H1 (cell line): ENCODE measurements at regions not wholly inside any gene's neighbourhood (a gene's known extent, or its start where the extent isn't known, plus 50 kb on each side); places are given as distances from the start of the nearest gene placed in this dataset.

Experiments
- CTCF ChIA-PET: fragments of 300-600 bp; sonication (Branson Sonifier 250); formaldehyde crosslinking; loops from one replicate; lab custom pipeline; 2021; ENCODE audit not compliant: partially characterized antibody; lab: Charles Lee
- POLR2A ChIA-PET: fragments of 300-600 bp; sonication (Branson Sonifier 250); formaldehyde crosslinking; loops from one replicate; lab custom pipeline; 2021; ENCODE audit warnings: inconsistent platforms; ENCODE audit not compliant: partially characterized antibody; lab: Charles Lee
- DNase-seq, 2 experiments: peaks; one replicate each; pipeline versions ENCODE4 v3.0.0 to v3.0.0-alpha.2; 2010 to 2022; ENCODE audit warnings: low spot score in 2 of 2, low read depth in 1 of 2, mixed read lengths in 1 of 2
- FAIRE-seq: peaks from 2 replicates; lab custom pipeline; 2011; peaks lifted over from hg19 to GRCh38; lab: Jason Lieb, UNC
- H2AFZ ChIP-seq: 2 replicates; pipeline ENCODE4 v1.8.1; 2012; ENCODE audit warnings: low read length, inconsistent platforms
- H2AK5ac ChIP-seq: 2 replicates; pipeline ENCODE4 v1.6.1; 2013; ENCODE audit warnings: low read depth, low read length
- H2BK120ac ChIP-seq: replicated peaks from 2 replicates; pipeline ENCODE3; 2013; ENCODE audit warnings: low read depth, low read length, inconsistent platforms
- H2BK12ac ChIP-seq: 2 replicates; pipeline ENCODE4 v1.6.1; 2013; ENCODE audit warnings: low read depth, low read length
- H2BK15ac ChIP-seq: 2 replicates; pipeline ENCODE4 v1.6.1; 2013; ENCODE audit warnings: low read length
- H2BK20ac ChIP-seq: 2 replicates; pipeline ENCODE4 v1.6.1; 2013; ENCODE audit warnings: low read length
- H2BK5ac ChIP-seq: 2 replicates; pipeline ENCODE4 v1.6.1; 2013; ENCODE audit warnings: low read depth, low read length
- H3K14ac ChIP-seq: 2 replicates; pipeline ENCODE4 v1.6.1; 2013; ENCODE audit warnings: inconsistent platforms; ENCODE audit not compliant: insufficient read length
- H3K18ac ChIP-seq: 2 replicates; pipeline ENCODE4 v1.6.1; 2013; ENCODE audit warnings: low read length; ENCODE audit errors: extremely low read depth
- H3K23ac ChIP-seq: 2 replicates; pipeline ENCODE4 v1.6.1; 2013; ENCODE audit warnings: inconsistent platforms; ENCODE audit not compliant: insufficient read length
- H3K23me2 ChIP-seq: 2 replicates; pipeline ENCODE4 v1.6.1; 2013; ENCODE audit warnings: low read depth, low read length
- H3K27ac ChIP-seq: 2 replicates; pipeline ENCODE4 v1.6.1; 2011; ENCODE audit warnings: low read depth, low read length, inconsistent platforms
- H3K27me3 ChIP-seq, 4 experiments: replicated peaks in 1 of 4; 1 replicate in 1 of 4; 2 replicates in 3 of 4; pipeline versions ENCODE4 v1.6.1 to v1.8.1; 2011 to 2013; ENCODE audit warnings: low read length in 3 of 4, mild to moderate bottlenecking in 3 of 4, inconsistent platforms in 2 of 4, mixed read lengths in 2 of 4, moderate library complexity in 1 of 4; ENCODE audit not compliant: control insufficient read depth in 3 of 4, insufficient read depth in 3 of 4; ENCODE audit errors: extremely low read depth in 1 of 4
- H3K36me3 ChIP-seq, 4 experiments: 2 replicates each; pipeline versions ENCODE4 v1.6.1 to v1.8.1; 2011 to 2013; ENCODE audit warnings: mild to moderate bottlenecking in 4 of 4, low read length in 3 of 4, moderate library complexity in 2 of 4, control low read depth in 1 of 4, inconsistent platforms in 1 of 4; ENCODE audit not compliant: insufficient read depth in 4 of 4, control insufficient read depth in 2 of 4
- H3K4ac ChIP-seq: replicated peaks from 2 replicates; pipeline ENCODE3; 2013; ENCODE audit warnings: low read length, low read depth, mixed read lengths, inconsistent platforms; ENCODE audit not compliant: insufficient read length
- H3K4me1 ChIP-seq, 4 experiments: replicated peaks in 1 of 4; 1 replicate in 1 of 4; 2 replicates in 3 of 4; pipeline versions ENCODE4 v1.6.1 to v1.8.1; 2011 to 2013; ENCODE audit warnings: low read length in 3 of 4, inconsistent platforms in 2 of 4, mixed read lengths in 1 of 4; ENCODE audit not compliant: insufficient read depth in 4 of 4, control insufficient read depth in 3 of 4
- H3K4me2 ChIP-seq, 2 experiments: 2 replicates each; pipeline versions ENCODE4 v1.6.1 to v1.8.1; 2011 to 2013; ENCODE audit warnings: low read depth in 2 of 2, low read length in 2 of 2, control low read depth in 1 of 2, inconsistent platforms in 1 of 2, mild to moderate bottlenecking in 1 of 2; ENCODE audit not compliant: insufficient read depth in 1 of 2
- H3K4me3 ChIP-seq, 4 experiments: fragments of 200-600, 300-600 bp in 1 of 4; sonication (generic), shearing (Covaris generic), sonication (Bioruptor Twin) in 1 of 4; 2 replicates each; pipeline versions ENCODE4 v1.5.1 to v1.8.1; 2011 to 2016; ENCODE audit warnings: low read length in 4 of 4, low read depth in 3 of 4, control low read depth in 2 of 4, inconsistent platforms in 2 of 4, mild to moderate bottlenecking in 2 of 4, mixed read lengths in 1 of 4, moderate library complexity in 1 of 4; ENCODE audit not compliant: insufficient read depth in 2 of 4; ENCODE audit errors: extremely low read depth in 1 of 4
- H3K56ac ChIP-seq: replicated peaks from 2 replicates; pipeline ENCODE3; 2013; ENCODE audit warnings: low read depth, mild to moderate bottlenecking, mixed read lengths, low read length, inconsistent platforms; ENCODE audit not compliant: insufficient read length
- H3K79me1 ChIP-seq: 2 replicates; pipeline ENCODE4 v1.6.1; 2013; ENCODE audit warnings: low read depth, low read length, control low read depth
- H3K79me2 ChIP-seq, 2 experiments: 2 replicates each; pipeline versions ENCODE4 v1.6.1 to v1.8.1; 2012 to 2013; ENCODE audit warnings: low read length in 2 of 2, mild to moderate bottlenecking in 2 of 2, inconsistent platforms in 1 of 2; ENCODE audit not compliant: insufficient read depth in 2 of 2, control insufficient read depth in 1 of 2
- H3K9ac ChIP-seq, 4 experiments: replicated peaks in 1 of 4; 1 replicate in 1 of 4; 2 replicates in 3 of 4; pipeline versions ENCODE4 v1.6.1 to v1.8.1; 2011 to 2013; ENCODE audit warnings: low read depth in 3 of 4, low read length in 3 of 4, control low read depth in 2 of 4, mild to moderate bottlenecking in 2 of 4, moderate library complexity in 2 of 4, inconsistent platforms in 1 of 4; ENCODE audit errors: extremely low read depth in 1 of 4
- H3K9me3 ChIP-seq, 2 experiments: 2 replicates each; pipeline versions ENCODE4 v1.6.1 to v1.8.1; 2012 to 2013; ENCODE audit warnings: mild to moderate bottlenecking in 2 of 2, moderate library complexity in 2 of 2, control low read depth in 1 of 2, inconsistent platforms in 1 of 2, low read depth in 1 of 2, low read length in 1 of 2, mixed read lengths in 1 of 2; ENCODE audit not compliant: insufficient read depth in 2 of 2
- H4K20me1 ChIP-seq, 2 experiments: replicated peaks in 1 of 2; 2 replicates each; pipeline versions ENCODE3 to v1.8.1; 2011 to 2013; ENCODE audit warnings: inconsistent platforms in 2 of 2, low read length in 2 of 2, mild to moderate bottlenecking in 1 of 2; ENCODE audit not compliant: insufficient read depth in 2 of 2, control insufficient read depth in 1 of 2
- H4K5ac ChIP-seq: 2 replicates; pipeline ENCODE4 v1.6.1; 2013; ENCODE audit warnings: low read length, low read depth, mixed read lengths, inconsistent platforms; ENCODE audit not compliant: insufficient read length
- H4K8ac ChIP-seq: 2 replicates; pipeline ENCODE4 v1.8.0; 2013; ENCODE audit warnings: mild to moderate bottlenecking, moderate library complexity, low read length, inconsistent platforms; ENCODE audit not compliant: insufficient read depth; ENCODE audit errors: extremely low read depth
- H4K91ac ChIP-seq: replicated peaks from 2 replicates; pipeline ENCODE3; 2013; ENCODE audit warnings: low read length, mixed read lengths, inconsistent platforms; ENCODE audit not compliant: insufficient read length
- ATF3 ChIP-seq: IDR thresholded peaks from 2 replicates; pipeline ENCODE4 v1.6.1; 2011; ENCODE audit warnings: low read depth, mild to moderate bottlenecking, low read length; ENCODE audit not compliant: insufficient read depth
- CBX5 ChIP-seq: fragments of 300-800, 300-1000 bp; sonication (generic); IDR thresholded peaks from 2 replicates; pipeline ENCODE4 v1.7.1; 2016; ENCODE audit warnings: antibody characterized with exemption, low read length, low read depth
- EGR1 ChIP-seq: IDR thresholded peaks from 2 replicates; pipeline ENCODE4 v1.6.1; 2011; ENCODE audit warnings: low read depth, low read length, borderline replicate concordance
- HDAC2 ChIP-seq, 2 experiments: fragments of 300-600 bp in 1 of 2; sonication (generic) in 1 of 2; IDR thresholded peaks; 2 replicates each; pipeline ENCODE4 v1.6.1; 2011 to 2012; ENCODE audit warnings: low read depth in 2 of 2, low read length in 2 of 2, mild to moderate bottlenecking in 2 of 2, moderate library complexity in 2 of 2, borderline replicate concordance in 1 of 2, inconsistent platforms in 1 of 2
- KDM4A ChIP-seq: IDR thresholded peaks from one replicate; pipeline ENCODE4 v1.7.1; 2012; ENCODE audit warnings: low read depth, mild to moderate bottlenecking, moderate library complexity, low read length, inconsistent platforms; ENCODE audit not compliant: severe bottlenecking
- NANOG ChIP-seq: IDR thresholded peaks from 2 replicates; pipeline ENCODE4 v1.6.1; 2011; ENCODE audit warnings: low read length, low read depth, mild to moderate bottlenecking, inconsistent platforms; ENCODE audit not compliant: insufficient read depth, poor library complexity, severe bottlenecking
- SIX5 ChIP-seq: IDR thresholded peaks from 2 replicates; pipeline ENCODE4 v1.6.1; 2011; ENCODE audit warnings: mild to moderate bottlenecking, low read depth, low read length
- SP2 ChIP-seq: IDR thresholded peaks from 2 replicates; pipeline ENCODE4 v1.6.1; 2012; ENCODE audit warnings: mild to moderate bottlenecking, low read length, inconsistent platforms
- SP4 ChIP-seq: IDR thresholded peaks from 2 replicates; pipeline ENCODE4 v1.6.1; 2012; ENCODE audit warnings: low read length, inconsistent platforms
- WGBS, 2 experiments: shearing (Covaris generic) in 1 of 2; methylation state at CpG; one replicate each; pipeline versions ENCODE4 v1.1.6 to v1.1.7; 2013 to 2015; ENCODE audit warnings: low lambda C conversion rate in 2 of 2, mixed read lengths in 2 of 2, inconsistent platforms in 1 of 2, low coverage in 1 of 2, missing lambda C conversion rate in 1 of 2; ENCODE audit not compliant: insufficient replicate concordance in 2 of 2, insufficient coverage in 1 of 2, insufficient read length in 1 of 2; ENCODE audit errors: extremely low coverage in 1 of 2, missing lambda C conversion rate in 1 of 2; 5-methylcytosine and 5-hydroxymethylcytosine counted together
- TF ChIP-seq, protein P1 (sequence below): IDR thresholded peaks from 2 replicates; pipeline ENCODE4 v1.6.1; 2011; ENCODE audit warnings: low read length, improper control_type of control experiment

DNA sequence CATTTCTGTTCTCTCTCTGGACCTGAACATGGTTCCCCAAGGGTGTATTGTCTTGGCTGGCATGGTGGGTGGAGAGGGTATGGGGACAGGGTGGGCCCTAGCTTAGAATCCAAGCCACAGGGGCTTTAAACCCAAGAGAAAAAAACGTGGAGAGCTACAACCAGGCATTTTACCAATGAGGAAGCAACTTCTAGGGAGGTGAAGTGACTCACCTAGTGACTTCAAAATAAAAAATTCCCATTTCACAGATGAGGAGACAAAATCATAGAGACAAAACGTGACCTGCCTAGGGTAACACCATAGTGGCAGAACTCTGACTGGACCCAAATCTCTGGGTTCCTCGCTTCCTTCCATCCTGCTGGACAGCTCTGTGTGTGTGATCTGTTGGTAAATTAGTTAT, 216.8 kb downstream of the RPLP1 start:
- FAIRE-seq (no peak), DNase-seq (no peak)
- no peak overlapping the region for H3K18ac ChIP-seq
- H2BK20ac ChIP-seq = no peak overlapping the region
- no peak overlapping the region for H3K23ac ChIP-seq
- H2AK5ac ChIP-seq = no peak overlapping the region
- H3K4me1 ChIP-seq = peaks cover 0 to 12% (median 6%) of the 10 kb centered on the region in 4 experiments; a peak in 5 of 7 replicates
- no peak overlapping the region for H3K14ac ChIP-seq
- TF ChIP-seq SIX5 = no peak
- TF ChIP-seq KDM4A = no peak
- TF ChIP-seq SP4 = no peak
- TF ChIP-seq, protein P1, sequence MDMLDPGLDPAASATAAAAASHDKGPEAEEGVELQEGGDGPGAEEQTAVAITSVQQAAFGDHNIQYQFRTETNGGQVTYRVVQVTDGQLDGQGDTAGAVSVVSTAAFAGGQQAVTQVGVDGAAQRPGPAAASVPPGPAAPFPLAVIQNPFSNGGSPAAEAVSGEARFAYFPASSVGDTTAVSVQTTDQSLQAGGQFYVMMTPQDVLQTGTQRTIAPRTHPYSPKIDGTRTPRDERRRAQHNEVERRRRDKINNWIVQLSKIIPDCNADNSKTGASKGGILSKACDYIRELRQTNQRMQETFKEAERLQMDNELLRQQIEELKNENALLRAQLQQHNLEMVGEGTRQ = no peak
- TF ChIP-seq HDAC2 (IDR thresholded peaks at IDR 0.05; ENCODE audit: borderline replicate concordance in 1 of 2, low read depth in 2 of 2, low read length in 2 of 2) = no peak
- TF ChIP-seq NANOG = no peak
- TF ChIP-seq EGR1 = no peak
- no peak for TF ChIP-seq SP2
- TF ChIP-seq ATF3 = no peak
- no peak for TF ChIP-seq CBX5
- H2BK12ac ChIP-seq = no peak overlapping the region
- no peak overlapping the region for H4K8ac ChIP-seq
- 0 out of 7 replicates have a peak, but pooled peaks cover 0 to 2% (median 0%) of the 10 kb centered on the region in 4 experiments for H3K27me3 ChIP-seq
- no peaks in the 10 kb centered on the region for H3K9me3 ChIP-seq
- H3K79me1 ChIP-seq = no peaks in the 10 kb centered on the region
- no peak overlapping the region for H3K56ac ChIP-seq
- ChIA-PET POLR2A (no interaction called here), CTCF (interaction anchor here (0.7 kb wide), 1 partner anchor 11 kb away, joined by 3 read pairs; no protein-coding TSS in a partner anchor)
- H3K4ac ChIP-seq = no peak overlapping the region
- no peak overlapping the region for H2AFZ ChIP-seq
- H2BK5ac ChIP-seq = no peak overlapping the region
- no peak overlapping the region for H3K4me2 ChIP-seq
- no peaks in the 10 kb centered on the region for H4K20me1 ChIP-seq
- H3K23me2 ChIP-seq = no peaks in the 10 kb centered on the region
- no peak overlapping the region for H2BK15ac ChIP-seq
- WGBS, 2 experiments = 70% methylated on average over 3 of the region's 3 CpGs; no CpG with 5 or more reads in 1 of the 2 experiments
- no peak overlapping the region for H4K5ac ChIP-seq
- no peak overlapping the region for H3K9ac ChIP-seq
- H3K36me3 ChIP-seq = no peaks in the 10 kb centered on the region
- H3K27ac ChIP-seq = no peak overlapping the region
- no peak overlapping the region for H3K4me3 ChIP-seq
- no peak overlapping the region for H2BK120ac ChIP-seq
- H4K91ac ChIP-seq = no peak overlapping the region
- H3K79me2 ChIP-seq = no peaks in the 10 kb centered on the region
